GM19351 (cell line): ENCODE measurements at regions not wholly inside any gene's neighbourhood (a gene's known extent, or its start where the extent isn't known, plus 50 kb on each side); places are given as distances from the start of the nearest gene placed in this dataset.

Experiments
- ATAC-seq: cut with Tn5 transposase; IDR thresholded peaks from one replicate; pipeline ENCODE4 v1.9.1; 2021; ENCODE audit warnings: mild to moderate bottlenecking, moderate library complexity; ENCODE audit not compliant: unreplicated experiment

GRCh38 chr4:18935659-18936345, 914.2 kb upstream of the LCORL start:
- ATAC-seq = no peak

GRCh38 chr4:18934197-18934596, 912.6 kb upstream of the LCORL start:
- no peak for ATAC-seq

GRCh38 chr4:18932730-18933339, 911.3 kb upstream of the LCORL start:
- no peak for ATAC-seq

GRCh38 chr4:18931643-18932377, 910.3 kb upstream of the LCORL start:
- ATAC-seq = no peak

GRCh38 chr4:18930487-18930886, 908.9 kb upstream of the LCORL start:
- no peak for ATAC-seq

- no peak for ATAC-seq
Measured at GRCh38 chr4:18923496-18924161, 902.1 kb upstream of the LCORL start.

GRCh38 chr4:18917689-18918088, 896.1 kb upstream of the LCORL start:
- ATAC-seq = no peak

- ATAC-seq = no peak
Measured at GRCh38 chr4:18914182-18914581, 892.6 kb upstream of the LCORL start.

GRCh38 chr4:18894928-18895327, 873.4 kb upstream of the LCORL start:
- ATAC-seq = no peak

GRCh38 chr4:18882468-18882867, 860.9 kb upstream of the LCORL start:
- no peak for ATAC-seq

GRCh38 chr4:18881556-18881955, 860.0 kb upstream of the LCORL start:
- no peak for ATAC-seq

GRCh38 chr4:18880871-18881270, 859.3 kb upstream of the LCORL start:
- ATAC-seq = no peak

- ATAC-seq = no peak
Measured at GRCh38 chr4:18878561-18878960, 857.0 kb upstream of the LCORL start.

GRCh38 chr4:18869166-18869565, 847.6 kb upstream of the LCORL start:
- no peak for ATAC-seq

GRCh38 chr4:18860836-18861530, 839.4 kb upstream of the LCORL start:
- no peak for ATAC-seq

- ATAC-seq = no peak
Measured at GRCh38 chr4:18859468-18859867, 837.9 kb upstream of the LCORL start.

GRCh38 chr4:18858229-18858922, 836.8 kb upstream of the LCORL start:
- no peak for ATAC-seq

GRCh38 chr4:18850867-18851266, 829.3 kb upstream of the LCORL start:
- ATAC-seq = no peak

- no peak for ATAC-seq
Measured at GRCh38 chr4:18847249-18847890, 825.8 kb upstream of the LCORL start.

GRCh38 chr4:18846313-18846712, 824.8 kb upstream of the LCORL start:
- no peak for ATAC-seq
